Ascending aorta (tissue), 2 donors: ENCODE measurements at regions not wholly inside any gene's neighbourhood (a gene's known extent, or its start where the extent isn't known, plus 50 kb on each side); places are given as distances from the start of the nearest gene placed in this dataset.

Experiments
- DNase-seq, 2 donors: peaks; one replicate each; pipeline ENCODE4 v3.0.0-alpha.2; 2019; ENCODE audit warnings: low spot score in 2 of 2
- H3K27ac ChIP-seq, 2 donors: fragments of 200-600 bp; sonication (generic); one replicate each; pipeline ENCODE4 v1.5.1; 2016 to 2017; ENCODE audit warnings: mild to moderate bottlenecking in 1 of 2
- H3K27me3 ChIP-seq: fragments of 200-600 bp; sonication (generic); one replicate; pipeline ENCODE4 v1.5.1; 2017
- H3K36me3 ChIP-seq, 2 donors: fragments of 200-600 bp; sonication (generic); one replicate each; pipeline ENCODE4 v1.5.1; 2016
- H3K4me1 ChIP-seq, 2 donors: fragments of 200-600 bp; sonication (generic); one replicate each; pipeline ENCODE4 v1.5.1; 2016 to 2017; ENCODE audit warnings: mild to moderate bottlenecking in 1 of 2
- H3K4me3 ChIP-seq, 2 donors: fragments of 200-600 bp; sonication (generic); one replicate each; pipeline ENCODE4 v1.5.1; 2016 to 2017; ENCODE audit warnings: mild to moderate bottlenecking in 1 of 2
- H3K9me3 ChIP-seq, 2 donors: fragments of 200-600 bp; sonication (generic); one replicate each; pipeline ENCODE4 v1.5.1; 2016
- CTCF ChIP-seq, 3 experiments: fragments of 200-600 bp in 2 of 3; fragments of 450-650 bp in 1 of 3; sonication (generic) in 2 of 3; IDR thresholded peaks; one replicate each; pipeline ENCODE4 v1.5.1; 2016 to 2019; ENCODE audit warnings: antibody characterized with exemption in 3 of 3, mild to moderate bottlenecking in 1 of 3, moderate library complexity in 1 of 3
- intact Hi-C: fragments of 100-400 bp; cut with DNase I; formaldehyde crosslinking; loops from one replicate; pipeline ENCODE4 v1.15.1; 2023

DNA sequence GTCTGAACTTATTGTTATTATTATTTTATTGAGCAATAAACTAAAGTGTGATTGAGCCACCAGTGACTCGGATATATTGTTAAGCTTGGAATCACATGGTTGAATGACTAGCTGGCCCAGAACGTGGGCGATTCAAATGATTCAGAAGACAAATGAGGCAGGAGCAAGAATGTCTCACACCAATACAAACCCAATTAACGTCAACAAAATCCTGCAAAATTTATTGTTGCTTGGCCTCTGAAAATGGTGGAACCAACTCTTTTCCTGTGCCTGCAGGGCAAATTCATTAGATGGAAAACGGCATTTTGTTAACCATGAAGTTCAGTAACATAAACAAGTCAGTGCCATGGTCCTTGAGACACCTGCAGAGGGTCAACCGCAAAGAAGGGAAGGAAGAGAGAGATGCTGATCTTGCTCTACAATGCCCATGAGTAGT is 482.0 kb downstream of the SETD4 start:
- no peak overlapping the region for H3K4me3 ChIP-seq
- no peaks in the 10 kb centered on the region for H3K4me1 ChIP-seq
- no peak for DNase-seq
- no peak overlapping the region for H3K27ac ChIP-seq
- H3K27me3 ChIP-seq = no peaks in the 10 kb centered on the region
- TF ChIP-seq CTCF (IDR thresholded peaks at IDR 0.05) = no peak
- H3K9me3 ChIP-seq = no peaks in the 10 kb centered on the region
- intact Hi-C loops = no loop called here
- no peaks in the 10 kb centered on the region for H3K36me3 ChIP-seq

- Histone ChIP-seq H3K27ac (no peak overlapping the region), H3K36me3 (no peaks in the 10 kb centered on the region), H3K27me3 (no peaks in the 10 kb centered on the region), H3K4me3 (no peak overlapping the region), H3K9me3 (no peaks in the 10 kb centered on the region), H3K4me1 (no peaks in the 10 kb centered on the region)
- no peak for TF ChIP-seq CTCF (IDR thresholded peaks at IDR 0.05)
- DNase-seq = no peak
- intact Hi-C loops = no loop called here
These were observed 484.9 kb downstream of the SETD4 start for GRCh38 chr21:35575280-35575915.

DNA sequence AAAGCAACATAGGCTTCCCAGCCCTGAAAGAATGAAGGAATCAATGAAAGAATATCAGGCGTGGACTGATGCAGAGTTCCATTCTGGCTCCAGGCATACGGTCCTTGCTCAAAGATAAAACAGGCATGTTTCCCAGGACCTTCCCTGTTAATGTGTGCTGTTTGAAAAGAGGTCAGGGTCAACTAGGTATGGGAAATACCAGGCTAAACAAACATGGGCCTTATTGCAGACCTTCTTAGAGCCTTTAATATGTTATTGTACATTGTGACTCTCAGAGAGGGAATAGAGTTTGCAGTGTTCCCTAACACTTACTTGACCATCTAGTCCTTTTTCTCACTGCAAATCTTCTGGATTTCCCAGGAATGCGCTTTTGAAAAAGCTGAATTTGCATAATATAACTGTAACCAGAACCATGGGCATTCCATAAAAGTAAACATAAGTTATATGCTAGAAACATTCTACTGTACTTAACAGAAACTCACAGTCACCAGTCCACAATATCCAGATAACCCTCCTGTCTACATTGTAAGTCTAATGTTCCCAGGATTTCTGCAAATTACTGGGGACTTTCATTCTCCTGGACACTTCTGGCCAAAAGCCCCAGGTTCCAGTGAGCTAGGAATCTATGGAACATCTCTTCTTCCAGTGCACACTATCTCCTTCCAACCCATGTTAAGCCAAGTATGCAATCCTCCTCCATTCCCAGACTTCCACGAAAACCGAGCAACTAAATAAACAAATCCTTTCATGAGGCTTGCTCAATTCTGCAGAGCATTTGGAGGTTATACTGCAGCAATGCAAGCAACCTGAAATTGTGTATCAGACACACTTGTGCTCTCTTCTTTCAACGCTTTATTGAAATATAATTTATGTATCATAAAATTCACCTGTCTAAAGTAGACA is 486.6 kb downstream of the SETD4 start:
- TF ChIP-seq CTCF (IDR thresholded peaks at IDR 0.05) = no peak
- H3K4me3 ChIP-seq = no peak overlapping the region
- H3K36me3 ChIP-seq = no peaks in the 10 kb centered on the region
- no peak overlapping the region for H3K27ac ChIP-seq
- no peaks in the 10 kb centered on the region for H3K27me3 ChIP-seq
- no peaks in the 10 kb centered on the region for H3K9me3 ChIP-seq
- DNase-seq = no peak
- intact Hi-C loops = no loop called here
- H3K4me1 ChIP-seq = no peaks in the 10 kb centered on the region

- Histone ChIP-seq H3K9me3 (no peaks in the 10 kb centered on the region), H3K36me3 (no peaks in the 10 kb centered on the region), H3K27ac (no peak overlapping the region), H3K27me3 (no peaks in the 10 kb centered on the region), H3K4me3 (no peak overlapping the region), H3K4me1 (no peaks in the 10 kb centered on the region)
- no peak for TF ChIP-seq CTCF (IDR thresholded peaks at IDR 0.05)
- intact Hi-C loops = no loop called here
- no peak for DNase-seq
These were observed 488.4 kb downstream of the SETD4 start for GRCh38 chr21:35571910-35572309.

GRCh38 chr21:35568643-35569042 is 491.7 kb downstream of the SETD4 start:
- H3K27me3 ChIP-seq = no peaks in the 10 kb centered on the region
- DNase-seq = no peak
- H3K9me3 ChIP-seq = no peaks in the 10 kb centered on the region
- no peak for TF ChIP-seq CTCF (IDR thresholded peaks at IDR 0.05)
- intact Hi-C loops = no loop called here
- no peaks in the 10 kb centered on the region for H3K36me3 ChIP-seq
- no peak overlapping the region for H3K4me3 ChIP-seq
- H3K4me1 ChIP-seq = peaks cover 0 to 8% of the 10 kb centered on the region in 2 donors
- H3K27ac ChIP-seq = no peak overlapping the region
